T follicular helper cell (primary cell): ENCODE measurements at regions not wholly inside any gene's neighbourhood (a gene's known extent, or its start where the extent isn't known, plus 50 kb on each side); places are given as distances from the start of the nearest gene placed in this dataset.
"Not testable (repeated sequence)": the region's sequence is repeated elsewhere in the genome, so short reads cannot be mapped to it uniquely, and the experiment has no call there.

Experiments used
- DNase-seq: peaks from one replicate; pipeline ENCODE4 v3.0.0-alpha.2; 2020; ENCODE audit warnings: low read depth

- DNase-seq, result no peak
These were observed 284.0 kb upstream of the PMFBP1 start for GRCh38 chr16:72455743-72456659.

GRCh38 chr16:72453856-72454255 is 281.9 kb upstream of the PMFBP1 start:
- DNase-seq, result not testable (repeated sequence)

- DNase-seq, result no peak
These were observed 272.7 kb upstream of the PMFBP1 start for GRCh38 chr16:72444696-72445095.

- no peak for DNase-seq
These were observed 271.9 kb upstream of the PMFBP1 start for GRCh38 chr16:72443809-72444208.

- no peak for DNase-seq
These were observed 270.6 kb upstream of the PMFBP1 start for GRCh38 chr16:72442385-72443158.

- no peak for DNase-seq
These were observed 265.9 kb upstream of the PMFBP1 start for GRCh38 chr16:72437891-72438290.

- no peak for DNase-seq
These were observed 262.2 kb upstream of the PMFBP1 start for GRCh38 chr16:72434159-72434558.

- no peak for DNase-seq
These were observed 258.2 kb upstream of the PMFBP1 start for GRCh38 chr16:72430121-72430520.

GRCh38 chr16:72429671-72430081 is 257.7 kb upstream of the PMFBP1 start:
- DNase-seq, result no peak

- DNase-seq, result no peak
These were observed 256.9 kb upstream of the PMFBP1 start for GRCh38 chr16:72428681-72429376.

GRCh38 chr16:72427783-72428331 is 255.9 kb upstream of the PMFBP1 start:
- no peak for DNase-seq

- DNase-seq, result no peak
These were observed 255.3 kb upstream of the PMFBP1 start for GRCh38 chr16:72427051-72427782.

- no peak for DNase-seq
These were observed 254.4 kb upstream of the PMFBP1 start for GRCh38 chr16:72426386-72426785.

GRCh38 chr16:72425571-72426341 is 253.8 kb upstream of the PMFBP1 start:
- no peak for DNase-seq

GRCh38 chr16:72424757-72425156 is 252.8 kb upstream of the PMFBP1 start:
- no peak for DNase-seq

GRCh38 chr16:72422308-72422897 is 250.4 kb upstream of the PMFBP1 start:
- no peak for DNase-seq

- DNase-seq, result no peak
These were observed 247.7 kb upstream of the PMFBP1 start for GRCh38 chr16:72419638-72420037.

GRCh38 chr16:72415379-72415778 is 243.4 kb upstream of the PMFBP1 start:
- no peak for DNase-seq

- no peak for DNase-seq
These were observed 238.5 kb upstream of the PMFBP1 start for GRCh38 chr16:72410492-72410891.

GRCh38 chr16:72409423-72409822 is 237.5 kb upstream of the PMFBP1 start:
- no peak for DNase-seq
